ENCODE measurements at regions not wholly inside any gene's neighbourhood (a gene's known extent, or its start where the extent isn't known, plus 50 kb on each side); places are given as distances from the start of the nearest gene placed in this dataset.

DNA sequence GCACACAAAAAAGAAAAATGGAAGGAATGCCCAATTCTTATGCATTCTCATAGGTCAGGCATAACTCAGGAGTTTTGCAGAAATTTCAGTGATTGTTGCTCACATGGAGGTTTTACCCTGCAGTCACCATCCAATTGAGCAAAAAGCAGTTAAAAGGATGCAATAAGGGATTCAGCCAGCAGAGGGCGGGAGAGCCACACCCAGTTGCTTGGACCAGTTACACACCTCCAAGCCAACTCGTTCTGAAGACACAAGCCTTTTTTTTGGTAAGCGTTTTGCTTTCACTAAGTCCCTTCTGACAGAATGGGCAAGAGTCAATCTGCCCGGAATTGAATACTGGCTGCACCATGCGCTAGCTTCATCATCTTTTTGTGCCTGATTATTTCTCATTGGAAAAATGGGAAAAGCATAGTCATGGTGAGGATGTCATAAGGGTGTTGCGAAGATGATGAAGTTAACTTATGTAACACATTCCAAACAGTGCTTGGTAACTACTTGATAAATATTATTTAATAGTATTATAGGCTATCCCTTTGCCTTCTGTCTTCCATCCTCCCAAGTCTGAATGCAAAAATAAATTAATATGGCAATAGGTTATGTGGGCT, 154.4 kb upstream of the SGO1 start:
- Histone ChIP-seq H3K4me2 (ENCODE audit: insufficient read depth, insufficient read length, low read length) (no peak overlapping the region), H2BK12ac (ENCODE audit: insufficient read length, low read depth, low read length) (no peak overlapping the region), H2AFZ (ENCODE audit: low read length) (no peak overlapping the region), H3T11ph (ENCODE audit: low read length) (no peak overlapping the region), H3K27me3 (ENCODE audit: insufficient read depth, low read length) (no peaks in the 10 kb centered on the region), H3K4ac (ENCODE audit: low read depth, low read length) (no peak overlapping the region), H4K8ac (replicated peaks; ENCODE audit: insufficient read length, low read depth, low read length) (no peak overlapping the region), H2BK20ac (ENCODE audit: low read depth, low read length, poor library complexity, severe bottlenecking) (no peak overlapping the region), H3K56ac (ENCODE audit: insufficient read length, low read depth, low read length) (no peak overlapping the region), H3K14ac (ENCODE audit: insufficient read depth, low read length) (no peak overlapping the region), H3K4me1 (ENCODE audit: insufficient read depth, low read length) (peaks cover 3% of the 10 kb centered on the region; the same call in 1 of the 2 replicates), H3K9me3 (ENCODE audit: control insufficient read depth, low read depth, low read length) (no peaks in the 10 kb centered on the region), H3K9ac (ENCODE audit: extremely low read depth, insufficient read length, low read length) (no peak overlapping the region), H3K79me1 (ENCODE audit: insufficient read depth, low read depth, low read length, poor library complexity, severe bottlenecking) (no peaks in the 10 kb centered on the region), H2BK120ac (ENCODE audit: low read depth, low read length, poor library complexity, severe bottlenecking) (no peak overlapping the region), H3K23me2 (ENCODE audit: insufficient read length, low read depth, low read length, poor library complexity, severe bottlenecking) (no peaks in the 10 kb centered on the region), H3K23ac (ENCODE audit: insufficient read length, low read depth, low read length) (no peak overlapping the region), H3K18ac (ENCODE audit: insufficient read length, low read depth, low read length) (no peak overlapping the region), H3K27ac (ENCODE audit: insufficient read length, low read depth, low read length) (no peak overlapping the region), H4K91ac (ENCODE audit: insufficient read length, low read depth, low read length) (no peak overlapping the region), H2BK5ac (ENCODE audit: insufficient read length, low read length) (no peak overlapping the region), H3K79me2 (ENCODE audit: insufficient read depth, low read length) (no peaks in the 10 kb centered on the region), H2BK15ac (ENCODE audit: low read depth, low read length) (no peak overlapping the region), H4K20me1 (ENCODE audit: control insufficient read depth, insufficient read depth, insufficient read length) (no peaks in the 10 kb centered on the region), H4K5ac (ENCODE audit: insufficient read length, low read depth, low read length) (no peak overlapping the region), H2AK5ac (ENCODE audit: insufficient read length, low read length) (no peak overlapping the region)
- Mint-ChIP-seq H3K36me3 (ENCODE audit: insufficient read depth in 1 of 3, low read depth in 3 of 3) (peaks cover 3 to 9% (median 8%) of the 10 kb centered on the region in 3 experiments; a peak in 5 of 7 replicates), H3K9me3 (peaks cover 6 to 12% of the 10 kb centered on the region in 2 experiments; a peak in 3 of 5 replicates), H3K27me3 (ENCODE audit: low read depth) (no peaks in the 10 kb centered on the region; the same call in 1 of the 2 replicates), H3K4me1 (peaks cover 48 to 52% of the 10 kb centered on the region in 2 experiments), H3K27ac (peak overlapping the region in 1 of 3 experiments; percentile 78; a peak in 4 of 7 replicates), H3K4me3 (no peak overlapping the region)
- DNase-seq, result peak; percentile 82
- no CpG with 5 or more reads among the region's 6 CpGs for WGBS (ENCODE audit: extremely low coverage, insufficient read length, low lambda C conversion rate)
- TF ChIP-seq, protein P1, sequence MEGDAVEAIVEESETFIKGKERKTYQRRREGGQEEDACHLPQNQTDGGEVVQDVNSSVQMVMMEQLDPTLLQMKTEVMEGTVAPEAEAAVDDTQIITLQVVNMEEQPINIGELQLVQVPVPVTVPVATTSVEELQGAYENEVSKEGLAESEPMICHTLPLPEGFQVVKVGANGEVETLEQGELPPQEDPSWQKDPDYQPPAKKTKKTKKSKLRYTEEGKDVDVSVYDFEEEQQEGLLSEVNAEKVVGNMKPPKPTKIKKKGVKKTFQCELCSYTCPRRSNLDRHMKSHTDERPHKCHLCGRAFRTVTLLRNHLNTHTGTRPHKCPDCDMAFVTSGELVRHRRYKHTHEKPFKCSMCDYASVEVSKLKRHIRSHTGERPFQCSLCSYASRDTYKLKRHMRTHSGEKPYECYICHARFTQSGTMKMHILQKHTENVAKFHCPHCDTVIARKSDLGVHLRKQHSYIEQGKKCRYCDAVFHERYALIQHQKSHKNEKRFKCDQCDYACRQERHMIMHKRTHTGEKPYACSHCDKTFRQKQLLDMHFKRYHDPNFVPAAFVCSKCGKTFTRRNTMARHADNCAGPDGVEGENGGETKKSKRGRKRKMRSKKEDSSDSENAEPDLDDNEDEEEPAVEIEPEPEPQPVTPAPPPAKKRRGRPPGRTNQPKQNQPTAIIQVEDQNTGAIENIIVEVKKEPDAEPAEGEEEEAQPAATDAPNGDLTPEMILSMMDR (conservative IDR thresholded peaks at IDR 0.05), result peak; percentile 92

All from H9 (cell line).